HepG2 (cell line): ENCODE measurements at regions not wholly inside any gene's neighbourhood (a gene's known extent, or its start where the extent isn't known, plus 50 kb on each side); places are given as distances from the start of the nearest gene placed in this dataset.

Experiments used
- ATAC-seq: fragments of 200-7000 bp; cut with Tn5 transposase; 3 replicates; pipeline ENCODE4 v1.9.1; 2020; ENCODE audit warnings: mild to moderate bottlenecking, moderate library complexity
- BruUV-seq: library from RNA; stranded (reverse); fragments of 400-500 nt; replicated peaks from 2 replicates; lab custom pipeline; 2021; lab: Mats Ljungman, UMichigan
- CTCF ChIA-PET: fragments of 300-600 bp; formaldehyde crosslinking; extraction: SDS; loops from one replicate; lab custom pipeline; 2021; ENCODE audit warnings: low total read pairs, inconsistent platforms, low intra/inter-chr PET ratio; lab: Yijun Ruan, JAX
- POLR2A ChIA-PET: fragments of 350-600 bp; sonication (Branson Sonifier 250); formaldehyde crosslinking; loops from one replicate; lab custom pipeline; 2020; ENCODE audit warnings: antibody characterized with exemption, inconsistent platforms; lab: Yijun Ruan, JAX
- DNase-seq: peaks from one replicate; pipeline ENCODE4 v3.0.0-alpha.2; 2015; ENCODE audit warnings: low spot score
- FAIRE-seq: peaks from 3 replicates; lab custom pipeline; 2011; peaks lifted over from hg19 to GRCh38; lab: Jason Lieb, UNC
- H2AFZ ChIP-seq: one replicate; pipeline ENCODE4 v1.6.1; 2011; ENCODE audit warnings: low read length, inconsistent platforms
- H3K27ac ChIP-seq: fragments of 300-600 bp; 3 replicates; pipeline ENCODE4 v1.8.0; 2011; ENCODE audit warnings: mixed run types, mild to moderate bottlenecking, mixed read lengths, low read length, inconsistent platforms; ENCODE audit not compliant: insufficient read depth; ENCODE audit errors: extremely low read length
- H3K27me3 ChIP-seq, 2 experiments: fragments of 200-600 bp in 1 of 2; 2 replicates in 1 of 2; 3 replicates in 1 of 2; pipeline versions ENCODE4 v1.6.0 to v1.8.0; 2011; ENCODE audit warnings: low read length in 2 of 2, mild to moderate bottlenecking in 2 of 2, moderate library complexity in 2 of 2, inconsistent platforms in 1 of 2; ENCODE audit not compliant: insufficient read depth in 2 of 2, control insufficient read depth in 1 of 2
- H3K36me3 ChIP-seq, 2 experiments: fragments of 200-600 bp in 1 of 2; replicated peaks in 1 of 2; 2 replicates in 1 of 2; 3 replicates in 1 of 2; pipeline versions ENCODE4 v1.5.1 to v1.8.0; 2011; ENCODE audit warnings: low read length in 2 of 2, inconsistent platforms in 1 of 2; ENCODE audit not compliant: insufficient read depth in 2 of 2, control insufficient read depth in 1 of 2
- H3K4me1 ChIP-seq: 2 replicates; pipeline ENCODE4 v1.5.1; 2012; ENCODE audit warnings: low read length, inconsistent platforms; ENCODE audit not compliant: insufficient read depth
- H3K4me2 ChIP-seq: 2 replicates; pipeline ENCODE4 v1.6.0; 2011; ENCODE audit warnings: low read depth, low read length, inconsistent platforms
- H3K4me3 ChIP-seq, 3 experiments: fragments of 200-600 bp in 1 of 3; sonication (generic), shearing (Covaris generic) in 1 of 3; replicated peaks in 1 of 3; 2 replicates each; pipeline ENCODE4 v1.5.1; 2011 to 2016; ENCODE audit warnings: low read length in 3 of 3, inconsistent platforms in 2 of 3, low read depth in 2 of 3, mild to moderate bottlenecking in 2 of 3, control low read depth in 1 of 3, mixed read lengths in 1 of 3; ENCODE audit not compliant: insufficient read depth in 1 of 3
- H3K79me2 ChIP-seq: one replicate; pipeline ENCODE4 v1.6.1; 2011; ENCODE audit warnings: low read length, inconsistent platforms; ENCODE audit not compliant: insufficient read depth
- H3K9ac ChIP-seq: 2 replicates; pipeline ENCODE4 v1.6.0; 2011; ENCODE audit warnings: mild to moderate bottlenecking, low read depth, low read length, inconsistent platforms; ENCODE audit not compliant: insufficient read depth
- H3K9me3 ChIP-seq: 2 replicates; pipeline ENCODE4 v1.5.1; 2012; ENCODE audit warnings: mild to moderate bottlenecking, low read length
- H4K20me1 ChIP-seq: 2 replicates; pipeline ENCODE4 v1.6.0; 2011; ENCODE audit warnings: inconsistent platforms, mild to moderate bottlenecking, low read length, moderate library complexity; ENCODE audit not compliant: insufficient read depth
- CTCF ChIP-seq: sonication (generic); formaldehyde crosslinking; IDR thresholded peaks from 2 replicates; pipeline ENCODE4 v1.5.0; 2020; ENCODE audit warnings: mild to moderate bottlenecking, missing genetic modification reagents, moderate library complexity
- DRAP1 ChIP-seq: IDR thresholded peaks from 2 replicates; pipeline ENCODE4 v1.6.1; 2016; ENCODE audit warnings: missing genetic modification reagents, missing compliant biosample characterization
- EEA1 ChIP-seq: sonication (generic); formaldehyde crosslinking; IDR thresholded peaks from 2 replicates; pipeline ENCODE4 v1.5.1; 2020; ENCODE audit warnings: mild to moderate bottlenecking, missing genetic modification reagents, borderline replicate concordance
- FOXK2 ChIP-seq: fragments of 450-650 bp; IDR thresholded peaks from 2 replicates; pipeline ENCODE4 v1.6.1; 2016
- GPBP1L1 ChIP-seq: sonication (generic); formaldehyde crosslinking; IDR thresholded peaks from 2 replicates; pipeline ENCODE4 v1.5.0; 2020; ENCODE audit warnings: mild to moderate bottlenecking, missing genetic modification reagents
- MAFF ChIP-seq: IDR thresholded peaks from 2 replicates; pipeline ENCODE4 v1.6.1; 2011; ENCODE audit warnings: low read depth, low read length, improper control_type of control experiment
- MAFK ChIP-seq, 2 experiments: IDR thresholded peaks in 1 of 2; conservative IDR thresholded peaks in 1 of 2; 2 replicates each; pipeline ENCODE4 v1.6.1; 2011; ENCODE audit warnings: improper control_type of control experiment in 2 of 2, low read length in 2 of 2
- MTA3 ChIP-seq: sonication (generic); formaldehyde crosslinking; IDR thresholded peaks from 2 replicates; pipeline ENCODE4 v1.4.0; 2020; ENCODE audit warnings: missing genetic modification reagents
- NFIC ChIP-seq: IDR thresholded peaks from 2 replicates; pipeline ENCODE4 v1.6.1; 2012; ENCODE audit warnings: mild to moderate bottlenecking, low read length, inconsistent platforms
- ZNF207 ChIP-seq: fragments of 450-650 bp; IDR thresholded peaks from 2 replicates; pipeline ENCODE4 v1.6.1; 2016; ENCODE audit warnings: antibody characterized with exemption, borderline replicate concordance
- ZNF280B ChIP-seq: sonication (generic); formaldehyde crosslinking; IDR thresholded peaks from 2 replicates; pipeline ENCODE4 v1.5.0; 2020; ENCODE audit warnings: missing genetic modification reagents, mild to moderate bottlenecking, borderline replicate concordance
- ZNF7 ChIP-seq: IDR thresholded peaks from 2 replicates; pipeline ENCODE4 v1.6.1; 2016; ENCODE audit warnings: missing biosample characterization, missing genetic modification reagents
- WGBS: methylation state at CpG from one replicate; pipeline ENCODE4 v1.1.6; 2017; ENCODE audit warnings: low lambda C conversion rate; 5-methylcytosine and 5-hydroxymethylcytosine counted together
- in situ Hi-C: cut with HindIII; loops from 2 replicates; pipeline ENCODE4 v1.10.0; 2017; ENCODE audit warnings: low pct_unique_long_range_greater_than_20kb; ENCODE audit not compliant: extremely low pct_ligation_motif_present
- intact Hi-C: fragments of 100-400 bp; cut with micrococcal nuclease; formaldehyde crosslinking; loops from one replicate; pipeline ENCODE4 v1.10.0; 2022; ENCODE audit not compliant: unreplicated experiment

GRCh38 chr9:12363439-12363838 lies 329.7 kb upstream of the TYRP1 start:
- Histone ChIP-seq H3K4me2 (no peak overlapping the region), H3K27ac (no peak overlapping the region), H3K4me1 (no peaks in the 10 kb centered on the region), H2AFZ (no peak overlapping the region)
- no peak for FAIRE-seq
- CTCF ChIA-PET = no interaction called here
- ATAC-seq = no peak
- DNase-seq = no peak
- intact Hi-C loops = no loop called here
- TF ChIP-seq FOXK2 = no peak
- TF ChIP-seq CTCF (CRISPR knock-in tag) = no peak
- no peak for TF ChIP-seq ZNF207
- TF ChIP-seq MAFK (conservative IDR thresholded peaks at IDR 0.05 in 1 of 2, IDR thresholded peaks at IDR 0.05 in 1 of 2; ENCODE audit: low read length in 2 of 2) = peak; percentile 55 to 78
- no peak for TF ChIP-seq EEA1 (CRISPR knock-in tag)
- TF ChIP-seq MTA3 (CRISPR knock-in tag) = no peak
- TF ChIP-seq ZNF280B (CRISPR knock-in tag) = no peak
- no peak for TF ChIP-seq NFIC
- no peak for TF ChIP-seq DRAP1 (CRISPR knock-in tag)
- TF ChIP-seq MAFF = peak; percentile 39; the same call in 1 of the 2 replicates
- TF ChIP-seq GPBP1L1 (CRISPR knock-in tag) = no peak
- no peak for TF ChIP-seq ZNF7
- TF ChIP-seq, all 625 proteins: peak for 2
- H3K79me2 ChIP-seq = no peaks in the 10 kb centered on the region
- H3K4me3 ChIP-seq = no peak overlapping the region
- no peaks in the 10 kb centered on the region for H3K27me3 ChIP-seq
- BruUV-seq = no TSS peak
- in situ Hi-C loops = loop anchor here (25.0 kb wide), 1 partner anchor 1976 kb away; no protein-coding TSS in a partner anchor
- no peaks in the 10 kb centered on the region for H4K20me1 ChIP-seq
- 0% methylated on average over 2 of the region's 2 CpGs for WGBS
- no peaks in the 10 kb centered on the region for H3K9me3 ChIP-seq
- H3K9ac ChIP-seq = no peak overlapping the region
- POLR2A ChIA-PET = no interaction called here
- no peaks in the 10 kb centered on the region for H3K36me3 ChIP-seq
